ENCODE measurements at regions not wholly inside any gene's neighbourhood (a gene's known extent, or its start where the extent isn't known, plus 50 kb on each side); places are given as distances from the start of the nearest gene placed in this dataset.

DNA sequence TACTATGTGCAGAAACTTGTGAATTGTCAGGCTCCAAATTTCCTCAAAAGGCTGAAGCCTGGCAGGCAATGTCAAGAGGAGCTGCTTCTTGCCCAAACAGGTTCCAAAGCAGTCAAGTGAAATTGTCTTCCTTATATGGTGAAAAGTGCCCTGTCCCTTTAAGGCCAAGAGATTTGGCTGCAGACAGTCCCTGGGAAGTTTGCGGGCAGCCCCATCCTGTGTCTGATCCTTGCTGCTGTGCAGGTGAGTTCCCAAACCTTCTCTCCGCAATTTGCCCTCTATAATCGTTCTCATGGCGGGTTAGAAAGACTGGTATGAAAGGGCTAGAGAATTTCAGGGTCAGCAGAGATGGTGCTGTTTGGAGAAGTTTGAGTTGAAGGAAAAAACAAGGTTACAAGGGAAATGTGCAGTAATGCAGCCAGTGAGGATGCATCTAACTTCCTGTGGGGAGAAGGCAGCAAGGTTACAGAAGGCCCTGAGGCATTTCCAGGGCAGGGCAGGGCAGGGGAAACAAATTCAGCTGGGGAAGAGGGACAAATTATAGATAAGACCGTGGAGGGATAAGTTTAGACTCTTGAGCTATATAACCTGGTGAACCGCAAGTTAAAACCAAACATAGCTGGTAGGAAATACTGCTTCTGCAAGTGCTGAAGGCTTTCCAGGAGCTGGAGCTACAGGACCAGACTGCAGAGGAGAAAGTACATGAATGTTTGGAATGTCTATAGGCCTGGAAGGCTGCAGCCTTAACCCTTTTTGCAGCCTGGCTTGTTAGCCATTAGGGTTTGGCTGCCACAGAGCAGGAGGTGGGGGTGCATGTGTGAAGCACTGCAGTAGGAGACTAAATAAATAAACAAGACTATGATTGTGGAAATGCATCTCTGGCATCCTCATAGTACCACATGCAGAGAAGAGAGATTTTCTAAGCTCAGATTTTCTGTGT lies 256.2 kb upstream of the IL12A start:
- no peak for TF ChIP-seq POLR2A (IDR thresholded peaks at IDR 0.05)
- no peak for TF ChIP-seq EP300 (IDR thresholded peaks at IDR 0.05)
- TF ChIP-seq, protein P1, sequence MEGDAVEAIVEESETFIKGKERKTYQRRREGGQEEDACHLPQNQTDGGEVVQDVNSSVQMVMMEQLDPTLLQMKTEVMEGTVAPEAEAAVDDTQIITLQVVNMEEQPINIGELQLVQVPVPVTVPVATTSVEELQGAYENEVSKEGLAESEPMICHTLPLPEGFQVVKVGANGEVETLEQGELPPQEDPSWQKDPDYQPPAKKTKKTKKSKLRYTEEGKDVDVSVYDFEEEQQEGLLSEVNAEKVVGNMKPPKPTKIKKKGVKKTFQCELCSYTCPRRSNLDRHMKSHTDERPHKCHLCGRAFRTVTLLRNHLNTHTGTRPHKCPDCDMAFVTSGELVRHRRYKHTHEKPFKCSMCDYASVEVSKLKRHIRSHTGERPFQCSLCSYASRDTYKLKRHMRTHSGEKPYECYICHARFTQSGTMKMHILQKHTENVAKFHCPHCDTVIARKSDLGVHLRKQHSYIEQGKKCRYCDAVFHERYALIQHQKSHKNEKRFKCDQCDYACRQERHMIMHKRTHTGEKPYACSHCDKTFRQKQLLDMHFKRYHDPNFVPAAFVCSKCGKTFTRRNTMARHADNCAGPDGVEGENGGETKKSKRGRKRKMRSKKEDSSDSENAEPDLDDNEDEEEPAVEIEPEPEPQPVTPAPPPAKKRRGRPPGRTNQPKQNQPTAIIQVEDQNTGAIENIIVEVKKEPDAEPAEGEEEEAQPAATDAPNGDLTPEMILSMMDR (IDR thresholded peaks at IDR 0.05): no peak
